Keratinocyte (primary cell): ENCODE measurements at regions not wholly inside any gene's neighbourhood (a gene's known extent, or its start where the extent isn't known, plus 50 kb on each side); places are given as distances from the start of the nearest gene placed in this dataset.

ENCODE experiments used
- CTCF ChIP-seq, 3 experiments: IDR thresholded peaks in 1 of 3; conservative IDR thresholded peaks in 1 of 3; optimal IDR thresholded peaks in 1 of 3; 2 replicates in 2 of 3; 3 replicates in 1 of 3; pipeline versions ENCODE3 to v1.5.1; 2011; ENCODE audit warnings: low read length in 3 of 3, mild to moderate bottlenecking in 3 of 3, moderate library complexity in 2 of 3, control low read depth in 1 of 3, inconsistent platforms in 1 of 3; ENCODE audit not compliant: insufficient read depth in 2 of 3; ENCODE audit errors: extremely low read depth in 1 of 3
- EZH2 ChIP-seq: IDR thresholded peaks from one replicate; pipeline ENCODE4 v1.6.1; 2012; ENCODE audit warnings: inconsistent platforms, mild to moderate bottlenecking, low read length, moderate library complexity

- TF ChIP-seq CTCF (optimal IDR thresholded peaks at IDR 0.05 in 1 of 3, IDR thresholded peaks at IDR 0.05 in 1 of 3, conservative IDR thresholded peaks at IDR 0.05 in 1 of 3; ENCODE audit: extremely low read depth in 1 of 3, insufficient read depth in 2 of 3, low read length in 3 of 3) (no peak), EZH2 (no peak)
Measured at GRCh38 chr14:28941758-28942157, 175.2 kb downstream of the FOXG1 start.
